NK-92 treated with Interleukin-12 subunit alpha and Interleukin-12 subunit beta, amount 100 ng/mL, for 24 hours (cell line): ENCODE measurements at regions not wholly inside any gene's neighbourhood (a gene's known extent, or its start where the extent isn't known, plus 50 kb on each side); places are given as distances from the start of the nearest gene placed in this dataset.
"Not testable (repeated sequence)": the region's sequence is repeated elsewhere in the genome, so short reads cannot be mapped to it uniquely, and the experiment has no call there.

Experiments
- DNase-seq: peaks from one replicate; lab custom pipeline; 2025; lab: John Stamatoyannopoulos, UW

DNA sequence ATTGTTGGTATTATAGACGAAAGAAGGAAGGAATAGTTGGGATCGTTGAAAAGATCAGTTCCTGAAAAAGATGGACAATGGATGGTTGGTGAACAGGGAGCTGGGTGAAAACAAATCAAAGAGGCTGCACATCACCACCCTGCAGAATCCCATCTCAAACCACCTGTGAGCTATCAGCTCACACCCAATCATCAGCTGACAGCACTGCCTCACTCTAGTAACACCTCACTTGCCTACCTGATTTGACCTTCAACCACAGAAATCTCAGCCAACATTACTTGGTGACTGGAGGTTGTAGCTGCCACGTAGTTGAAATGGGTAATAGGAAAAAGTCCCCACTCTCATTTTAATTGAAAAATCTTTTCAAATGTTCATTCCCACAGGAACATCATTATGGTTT lies 101.8 kb upstream of the DST start:
- DNase-seq, result no peak

- DNase-seq, result no peak
These were observed 99.6 kb upstream of the DST start for GRCh38 chr6:56742122-56742791.

- no peak for DNase-seq
These were observed 98.8 kb upstream of the DST start for GRCh38 chr6:56741472-56741871.

GRCh38 chr6:56739836-56740815 lies 97.4 kb upstream of the DST start:
- DNase-seq, result no peak

GRCh38 chr6:56736804-56737203 lies 94.1 kb upstream of the DST start:
- no peak for DNase-seq

GRCh38 chr6:56734335-56734734 lies 91.6 kb upstream of the DST start:
- no peak for DNase-seq

GRCh38 chr6:56733211-56733697 lies 90.6 kb upstream of the DST start:
- DNase-seq, result no peak

- no peak for DNase-seq
These were observed 89.8 kb upstream of the DST start for GRCh38 chr6:56732517-56732916.

GRCh38 chr6:56730663-56731529 lies 88.2 kb upstream of the DST start:
- DNase-seq, result no peak

GRCh38 chr6:56729719-56730118 lies 87.0 kb upstream of the DST start:
- DNase-seq, result no peak

DNA sequence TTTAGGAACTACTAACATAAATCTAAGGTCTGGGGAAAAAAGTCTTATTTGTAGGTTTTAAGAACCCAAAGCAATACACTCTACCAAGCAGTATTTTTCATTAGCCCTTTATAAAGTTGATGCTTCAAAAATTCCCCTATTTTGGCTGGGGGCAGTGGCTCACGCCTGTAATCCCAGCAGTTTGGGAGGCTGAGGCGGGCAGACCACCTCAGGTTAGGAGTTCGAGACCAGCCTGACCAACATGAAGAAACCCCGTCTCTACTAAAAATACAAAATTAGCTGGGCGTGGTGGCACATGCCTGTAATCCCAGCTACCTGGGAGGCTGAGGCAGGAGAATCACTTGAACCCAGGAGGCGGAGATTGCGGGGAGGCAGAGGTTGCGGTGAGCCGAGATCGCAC lies 86.5 kb upstream of the DST start:
- not testable (repeated sequence) for DNase-seq

DNA sequence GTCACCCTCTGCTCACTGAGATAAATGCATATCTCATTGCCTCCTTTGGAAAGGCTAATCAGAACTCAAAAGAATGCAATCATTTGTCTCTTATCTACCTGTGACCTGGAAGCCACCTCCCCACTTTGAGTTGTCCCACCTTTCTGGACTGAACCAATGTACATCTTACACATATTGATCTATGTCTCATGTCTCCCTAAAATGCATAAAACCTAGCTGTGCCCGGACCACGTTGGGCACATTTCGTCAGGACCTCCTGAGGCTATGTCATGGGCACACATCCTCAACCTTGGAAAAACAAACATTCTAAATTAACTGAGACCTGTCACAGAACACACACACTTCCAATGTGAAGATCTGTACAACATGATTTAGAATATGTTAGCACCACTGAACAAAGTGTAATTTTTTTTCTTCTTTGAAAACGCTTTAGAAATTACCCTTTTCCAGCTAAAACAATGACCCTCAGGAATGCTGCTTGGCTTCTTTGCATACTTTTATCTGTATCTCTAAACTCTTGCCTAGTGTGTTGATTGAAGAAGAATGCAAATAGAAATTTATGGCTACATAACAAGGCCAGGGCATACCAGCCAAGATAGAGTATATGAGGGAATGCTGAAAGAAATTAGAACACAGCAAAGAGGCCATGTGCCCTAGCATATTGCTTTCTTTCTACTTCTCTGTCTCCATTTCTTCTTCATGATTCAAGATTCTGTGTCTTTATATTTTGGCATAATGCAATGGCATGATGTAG lies 84.6 kb upstream of the DST start:
- DNase-seq, result no peak

DNA sequence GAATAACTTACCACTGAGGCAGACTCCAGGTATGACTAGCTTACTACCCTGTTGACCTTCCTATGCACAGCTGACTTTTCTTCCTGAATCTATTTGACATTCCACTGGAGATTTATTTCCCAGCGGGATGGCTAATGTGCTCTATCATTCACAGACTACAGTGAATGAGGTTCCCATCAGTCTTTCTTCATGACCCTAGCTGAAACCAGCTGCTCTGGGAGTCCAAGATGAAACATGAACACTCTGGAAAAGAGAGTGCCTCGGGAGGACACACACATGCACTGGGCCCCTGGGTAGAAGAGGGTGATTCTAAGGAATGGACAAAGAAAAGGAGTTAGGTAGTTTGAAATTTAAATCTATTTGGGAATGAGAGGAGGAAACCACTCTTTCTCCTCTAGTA lies 82.6 kb upstream of the DST start:
- no peak for DNase-seq

- DNase-seq, result no peak
These were observed 81.8 kb upstream of the DST start for GRCh38 chr6:56724455-56724854.

GRCh38 chr6:56720882-56721281 lies 78.2 kb upstream of the DST start:
- DNase-seq, result no peak

- DNase-seq, result not testable (repeated sequence)
These were observed 77.5 kb upstream of the DST start for GRCh38 chr6:56720202-56720601.

DNA sequence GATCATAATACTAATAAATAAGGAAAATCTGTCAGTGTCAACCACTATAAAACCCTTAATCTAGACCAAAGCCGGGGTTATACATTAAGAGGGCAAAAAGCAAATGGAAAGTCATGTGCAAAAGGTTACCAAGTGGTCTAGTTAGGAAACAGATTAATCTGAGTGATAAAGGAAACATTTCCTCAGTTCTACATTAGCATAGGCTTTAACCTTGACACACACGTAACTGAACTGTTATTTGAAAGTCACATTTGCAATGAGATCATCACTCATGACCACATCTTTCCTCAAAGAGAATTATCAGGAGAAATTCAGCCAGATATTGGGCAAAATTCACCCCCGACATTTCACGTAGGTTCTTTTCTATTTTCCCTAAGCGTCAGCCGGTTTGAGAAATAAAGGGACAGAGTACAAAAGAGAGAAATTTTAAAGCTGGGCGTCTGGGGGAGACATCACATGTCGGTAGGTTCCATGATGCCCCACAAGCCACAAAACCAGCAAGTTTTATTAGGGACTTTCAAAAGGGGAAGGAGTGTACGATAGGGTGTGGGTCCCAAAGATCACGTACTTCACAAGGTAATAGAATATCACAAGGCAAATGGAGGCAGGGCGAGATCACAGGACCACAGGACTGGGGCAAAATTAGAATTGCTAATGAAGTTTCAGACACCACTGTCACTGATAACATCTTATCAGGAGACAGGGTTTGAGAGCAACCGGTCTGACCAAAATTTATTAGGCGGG lies 76.8 kb upstream of the DST start:
- not testable (repeated sequence) for DNase-seq

DNA sequence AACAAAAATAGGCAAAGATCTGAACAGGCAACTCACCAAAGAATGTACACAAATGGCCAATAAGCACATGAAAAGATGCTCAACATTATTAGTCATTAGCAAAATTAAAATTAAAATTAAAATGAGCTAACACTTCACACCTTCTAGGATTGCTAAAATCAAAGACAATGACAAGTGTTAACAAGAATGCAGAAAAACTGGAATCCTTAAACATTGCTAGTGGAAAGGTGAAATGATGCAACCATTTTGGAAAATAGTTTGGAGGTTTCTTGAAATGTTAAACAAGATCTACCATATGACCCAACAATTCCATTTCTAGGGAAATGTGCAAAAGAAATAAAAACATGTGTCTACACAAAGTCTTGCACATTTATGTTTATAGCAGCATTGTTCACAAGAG lies 75.5 kb upstream of the DST start:
- DNase-seq, result no peak

- no peak for DNase-seq
These were observed 73.5 kb upstream of the DST start for GRCh38 chr6:56716229-56716628.

GRCh38 chr6:56715741-56716140 lies 73.1 kb upstream of the DST start:
- no peak for DNase-seq

DNA sequence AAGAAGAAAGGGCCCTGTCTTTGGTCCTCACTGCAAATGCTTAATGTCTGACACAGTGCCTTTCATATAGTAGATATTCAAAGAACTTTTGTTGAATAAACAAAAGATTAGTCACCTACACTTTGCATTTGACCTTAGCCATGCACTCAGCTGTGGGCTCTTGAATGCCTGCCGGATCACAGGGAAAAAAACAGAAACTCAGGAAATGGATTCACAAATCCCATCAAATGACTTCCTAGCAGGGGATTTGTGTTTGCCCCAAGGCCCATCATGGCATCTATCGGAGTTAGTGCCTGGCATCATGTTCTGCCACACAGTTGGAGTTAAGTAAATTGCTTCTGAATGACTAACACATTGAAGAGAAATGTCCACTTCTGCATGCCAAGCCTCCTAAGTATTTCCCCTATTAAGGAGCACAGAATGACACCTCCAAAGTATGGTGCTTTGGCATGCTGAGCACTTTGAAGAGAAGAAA lies 72.3 kb upstream of the DST start:
- no peak for DNase-seq
